H9 (cell line): ENCODE measurements at regions not wholly inside any gene's neighbourhood (a gene's known extent, or its start where the extent isn't known, plus 50 kb on each side); places are given as distances from the start of the nearest gene placed in this dataset.

Experiments used
- DNase-seq: peaks from one replicate; pipeline ENCODE4 v3.0.0-alpha.2; 2017
- H2AFZ ChIP-seq: one replicate; pipeline ENCODE4 v1.6.1; 2013; ENCODE audit warnings: mild to moderate bottlenecking, low read length, control low read depth, moderate library complexity
- H2AK5ac ChIP-seq: 2 replicates; pipeline ENCODE4 v1.6.1; 2013; ENCODE audit warnings: low read length, control low read depth, mixed read lengths; ENCODE audit not compliant: insufficient read length
- H2BK120ac ChIP-seq: one replicate; pipeline ENCODE4 v1.6.1; 2013; ENCODE audit warnings: low read depth, mild to moderate bottlenecking, low read length, control low read depth, inconsistent platforms; ENCODE audit not compliant: poor library complexity, severe bottlenecking
- H2BK12ac ChIP-seq: 2 replicates; pipeline ENCODE4 v1.6.1; 2013; ENCODE audit warnings: low read length, control low read depth, mixed read lengths, low read depth; ENCODE audit not compliant: insufficient read length
- H2BK15ac ChIP-seq: 2 replicates; pipeline ENCODE4 v1.6.1; 2013; ENCODE audit warnings: low read depth, low read length, control low read depth
- H2BK20ac ChIP-seq: one replicate; pipeline ENCODE4 v1.6.1; 2013; ENCODE audit warnings: low read depth, mild to moderate bottlenecking, low read length, control low read depth, inconsistent platforms; ENCODE audit not compliant: poor library complexity, severe bottlenecking
- H2BK5ac ChIP-seq: 2 replicates; pipeline ENCODE4 v1.6.1; 2013; ENCODE audit warnings: low read length, control low read depth, mixed read lengths; ENCODE audit not compliant: insufficient read length
- H3K14ac ChIP-seq: 2 replicates; pipeline ENCODE4 v1.6.1; 2013; ENCODE audit warnings: low read length, control low read depth; ENCODE audit not compliant: insufficient read depth
- H3K18ac ChIP-seq: 2 replicates; pipeline ENCODE4 v1.6.1; 2013; ENCODE audit warnings: low read depth, mild to moderate bottlenecking, mixed read lengths, low read length, control low read depth; ENCODE audit not compliant: insufficient read length
- H3K23ac ChIP-seq: 2 replicates; pipeline ENCODE4 v1.6.1; 2013; ENCODE audit warnings: low read length, control low read depth, mixed read lengths, low read depth; ENCODE audit not compliant: insufficient read length
- H3K23me2 ChIP-seq: 2 replicates; pipeline ENCODE4 v1.6.1; 2013; ENCODE audit warnings: low read depth, mild to moderate bottlenecking, mixed read lengths, low read length, control low read depth; ENCODE audit not compliant: insufficient read length, poor library complexity, severe bottlenecking
- H3K27ac ChIP-seq: 2 replicates; pipeline ENCODE4 v1.5.1; 2013; ENCODE audit warnings: low read length, control low read depth, mixed read lengths, low read depth; ENCODE audit not compliant: insufficient read length
- H3K27me3 ChIP-seq: 2 replicates; pipeline ENCODE4 v1.6.1; 2013; ENCODE audit warnings: low read length, control low read depth, inconsistent platforms; ENCODE audit not compliant: insufficient read depth
- H3K4ac ChIP-seq: 2 replicates; pipeline ENCODE4 v1.6.1; 2013; ENCODE audit warnings: low read depth, mild to moderate bottlenecking, control low read depth, inconsistent platforms, low read length, moderate library complexity
- H3K4me1 ChIP-seq: 2 replicates; pipeline ENCODE4 v1.6.1; 2013; ENCODE audit warnings: low read length, control low read depth, inconsistent platforms; ENCODE audit not compliant: insufficient read depth
- H3K4me2 ChIP-seq: 2 replicates; pipeline ENCODE4 v1.6.1; 2013; ENCODE audit warnings: low read length, control low read depth, mixed read lengths; ENCODE audit not compliant: insufficient read length, insufficient read depth
- H3K56ac ChIP-seq: 2 replicates; pipeline ENCODE4 v1.6.1; 2013; ENCODE audit warnings: low read depth, mild to moderate bottlenecking, mixed read lengths, low read length, control low read depth; ENCODE audit not compliant: insufficient read length
- H3K79me1 ChIP-seq: 2 replicates; pipeline ENCODE4 v1.6.1; 2013; ENCODE audit warnings: low read depth, mild to moderate bottlenecking, moderate library complexity, low read length, control low read depth, inconsistent platforms; ENCODE audit not compliant: insufficient read depth, poor library complexity, severe bottlenecking
- H3K79me2 ChIP-seq: 2 replicates; pipeline ENCODE4 v1.6.1; 2013; ENCODE audit warnings: low read length, control low read depth, inconsistent platforms; ENCODE audit not compliant: insufficient read depth
- H3K9ac ChIP-seq: 2 replicates; pipeline ENCODE4 v1.6.1; 2013; ENCODE audit warnings: low read length, control low read depth, mixed read lengths; ENCODE audit not compliant: insufficient read length; ENCODE audit errors: extremely low read depth
- H3K9me3 ChIP-seq: one replicate; pipeline ENCODE4 v1.6.1; 2013; ENCODE audit warnings: low read depth, low read length, inconsistent platforms; ENCODE audit not compliant: control insufficient read depth
- H3T11ph ChIP-seq: one replicate; pipeline ENCODE4 v1.6.1; 2013; ENCODE audit warnings: mild to moderate bottlenecking, low read length, control low read depth, inconsistent platforms
- H4K20me1 ChIP-seq: one replicate; pipeline ENCODE4 v1.6.1; 2013; ENCODE audit not compliant: control insufficient read depth, insufficient read length, insufficient read depth
- H4K5ac ChIP-seq: 2 replicates; pipeline ENCODE4 v1.6.1; 2013; ENCODE audit warnings: low read depth, mild to moderate bottlenecking, mixed read lengths, low read length, control low read depth; ENCODE audit not compliant: insufficient read length
- H4K8ac ChIP-seq: replicated peaks from 2 replicates; pipeline ENCODE4 v1.6.1; 2013; ENCODE audit warnings: low read length, control low read depth, mixed read lengths, low read depth; ENCODE audit not compliant: insufficient read length
- H4K91ac ChIP-seq: 2 replicates; pipeline ENCODE4 v1.6.1; 2013; ENCODE audit warnings: low read depth, mild to moderate bottlenecking, moderate library complexity, mixed read lengths, low read length, control low read depth; ENCODE audit not compliant: insufficient read length
- H3K27ac Mint-ChIP-seq, 3 experiments: 2 replicates in 2 of 3; 3 replicates in 1 of 3; pipeline ENCODE4 v1.8.0; 2020 to 2021; ENCODE audit warnings: mixed read lengths in 3 of 3, mild to moderate bottlenecking in 1 of 3, moderate library complexity in 1 of 3
- H3K27me3 Mint-ChIP-seq: 2 replicates; pipeline ENCODE4 v1.8.0; 2021; ENCODE audit warnings: low read depth, mild to moderate bottlenecking, moderate library complexity, mixed read lengths
- H3K36me3 Mint-ChIP-seq, 3 experiments: 2 replicates in 2 of 3; 3 replicates in 1 of 3; pipeline ENCODE4 v1.8.0; 2020 to 2021; ENCODE audit warnings: low read depth in 3 of 3, mixed read lengths in 3 of 3; ENCODE audit not compliant: insufficient read depth in 1 of 3
- H3K4me1 Mint-ChIP-seq, 2 experiments: 2 replicates each; pipeline ENCODE4 v1.8.0; 2020; ENCODE audit warnings: mixed read lengths in 2 of 2
- H3K4me3 Mint-ChIP-seq, 2 experiments: 2 replicates in 1 of 2; 3 replicates in 1 of 2; pipeline ENCODE4 v1.8.0; 2020 to 2021; ENCODE audit warnings: mild to moderate bottlenecking in 2 of 2, mixed read lengths in 2 of 2, moderate library complexity in 1 of 2
- H3K9me3 Mint-ChIP-seq, 2 experiments: 2 replicates in 1 of 2; 3 replicates in 1 of 2; pipeline ENCODE4 v1.8.0; 2020; ENCODE audit warnings: mild to moderate bottlenecking in 2 of 2, mixed read lengths in 2 of 2, moderate library complexity in 1 of 2
- CTCF ChIP-seq: fragments of 200-600 bp; sonication (generic); conservative IDR thresholded peaks from 3 replicates; pipeline ENCODE4 v1.8.0; 2021; ENCODE audit warnings: antibody characterized with exemption, mild to moderate bottlenecking
- WGBS: extraction: QIAGEN DNeasy Blood & Tissue Kit; methylation state at CpG from one replicate; pipeline ENCODE4 v1.1.7; 2013; ENCODE audit warnings: missing lambda C conversion rate, low lambda C conversion rate, mixed read lengths; ENCODE audit not compliant: insufficient read length; ENCODE audit errors: extremely low coverage; 5-methylcytosine and 5-hydroxymethylcytosine counted together

GRCh38 chr17:71550675-71551074, 570.1 kb upstream of the SOX9 start:
- no peak overlapping the region for H4K8ac ChIP-seq
- H3K4me3 Mint-ChIP-seq: no peak overlapping the region
- H3K9me3 ChIP-seq: no peaks in the 10 kb centered on the region
- no peak overlapping the region for H2BK120ac ChIP-seq
- H3K79me1 ChIP-seq: no peaks in the 10 kb centered on the region
- DNase-seq: no peak
- H3K27ac Mint-ChIP-seq: no peak overlapping the region
- H3K27me3 Mint-ChIP-seq: no peaks in the 10 kb centered on the region
- H3K4me1 ChIP-seq: no peaks in the 10 kb centered on the region
- H3K27ac ChIP-seq: no peak overlapping the region
- H3K4me2 ChIP-seq: no peak overlapping the region
- H3K36me3 Mint-ChIP-seq: no peaks in the 10 kb centered on the region; a peak in 1 of 7 replicates
- no peak overlapping the region for H3K18ac ChIP-seq
- H3K9me3 Mint-ChIP-seq: no peaks in the 10 kb centered on the region; a peak in 1 of 5 replicates
- H3K79me2 ChIP-seq: no peaks in the 10 kb centered on the region
- H3K4me1 Mint-ChIP-seq: no peaks in the 10 kb centered on the region
- H2BK5ac ChIP-seq: no peak overlapping the region
- no peak overlapping the region for H3K4ac ChIP-seq
- TF ChIP-seq CTCF: no peak
- H2BK15ac ChIP-seq: no peak overlapping the region
- H4K91ac ChIP-seq: no peak overlapping the region
- H3K14ac ChIP-seq: no peak overlapping the region
- H3T11ph ChIP-seq: no peak overlapping the region
- H2BK20ac ChIP-seq: no peak overlapping the region
- H3K23ac ChIP-seq: no peak overlapping the region
- no peak overlapping the region for H3K9ac ChIP-seq
- H2AK5ac ChIP-seq: no peak overlapping the region
- H4K20me1 ChIP-seq: no peaks in the 10 kb centered on the region
- no peak overlapping the region for H3K56ac ChIP-seq
- WGBS: no CpG with 5 or more reads among the region's 2 CpGs
- no peak overlapping the region for H2BK12ac ChIP-seq
- no peak overlapping the region for H4K5ac ChIP-seq
- H3K27me3 ChIP-seq: no peaks in the 10 kb centered on the region
- no peaks in the 10 kb centered on the region for H3K23me2 ChIP-seq
- H2AFZ ChIP-seq: no peak overlapping the region
